PFSK-1 (cell line): ENCODE measurements at regions not wholly inside any gene's neighbourhood (a gene's known extent, or its start where the extent isn't known, plus 50 kb on each side); places are given as distances from the start of the nearest gene placed in this dataset.

Experiments
- FOXP2 ChIP-seq: optimal IDR thresholded peaks from 2 replicates; pipeline ENCODE3; 2011; ENCODE audit warnings: borderline replicate concordance, control low read depth, inconsistent platforms; ENCODE audit not compliant: insufficient read depth; ENCODE audit errors: extremely low read length, extremely low read depth
- POLR2AphosphoS5 ChIP-seq: IDR thresholded peaks from 2 replicates; pipeline ENCODE4 v1.6.1; 2012; ENCODE audit warnings: low read depth, mild to moderate bottlenecking, control low read depth, low read length, moderate library complexity
- SIN3A ChIP-seq: IDR thresholded peaks from 2 replicates; pipeline ENCODE4 v1.6.1; 2012; ENCODE audit warnings: mild to moderate bottlenecking, low read length, moderate library complexity, borderline replicate concordance; ENCODE audit not compliant: insufficient read depth
- TAF1 ChIP-seq: IDR thresholded peaks from 2 replicates; pipeline ENCODE4 v1.6.1; 2012; ENCODE audit warnings: low read length, control low read depth, borderline replicate concordance; ENCODE audit not compliant: insufficient read depth
- TF ChIP-seq, protein P1 (sequence below), 2 experiments: IDR thresholded peaks; 2 replicates each; pipeline versions ENCODE4 v1.6.1 to v1.8.0; 2011 to 2012; ENCODE audit warnings: low read depth in 2 of 2, low read length in 2 of 2, control low read depth in 1 of 2, inconsistent platforms in 1 of 2, mild to moderate bottlenecking in 1 of 2, moderate library complexity in 1 of 2; ENCODE audit not compliant: insufficient read depth in 1 of 2

DNA sequence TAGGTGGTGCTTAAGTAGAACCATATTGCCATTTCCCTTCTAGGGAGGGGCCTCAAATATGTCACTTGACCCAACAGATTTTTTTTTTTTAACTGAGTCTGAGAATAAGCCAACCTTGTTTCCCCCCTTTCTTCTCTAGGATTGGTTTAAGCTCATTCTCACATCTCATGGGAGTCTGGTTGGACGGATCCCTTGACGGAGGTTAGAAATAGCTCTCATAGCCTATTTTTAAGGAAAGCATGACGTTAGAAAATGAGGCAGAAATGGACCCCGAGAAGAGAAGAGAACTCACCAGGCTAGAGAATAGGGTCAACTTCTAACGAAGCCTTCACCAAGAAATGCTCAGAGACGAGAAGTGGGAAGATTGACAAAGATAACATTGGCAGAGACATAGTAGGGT, 95.1 kb upstream of the ZFHX3 start:
- TF ChIP-seq POLR2AphosphoS5 (no peak), FOXP2 (no peak), SIN3A (no peak), TAF1 (no peak)
- TF ChIP-seq, protein P1, sequence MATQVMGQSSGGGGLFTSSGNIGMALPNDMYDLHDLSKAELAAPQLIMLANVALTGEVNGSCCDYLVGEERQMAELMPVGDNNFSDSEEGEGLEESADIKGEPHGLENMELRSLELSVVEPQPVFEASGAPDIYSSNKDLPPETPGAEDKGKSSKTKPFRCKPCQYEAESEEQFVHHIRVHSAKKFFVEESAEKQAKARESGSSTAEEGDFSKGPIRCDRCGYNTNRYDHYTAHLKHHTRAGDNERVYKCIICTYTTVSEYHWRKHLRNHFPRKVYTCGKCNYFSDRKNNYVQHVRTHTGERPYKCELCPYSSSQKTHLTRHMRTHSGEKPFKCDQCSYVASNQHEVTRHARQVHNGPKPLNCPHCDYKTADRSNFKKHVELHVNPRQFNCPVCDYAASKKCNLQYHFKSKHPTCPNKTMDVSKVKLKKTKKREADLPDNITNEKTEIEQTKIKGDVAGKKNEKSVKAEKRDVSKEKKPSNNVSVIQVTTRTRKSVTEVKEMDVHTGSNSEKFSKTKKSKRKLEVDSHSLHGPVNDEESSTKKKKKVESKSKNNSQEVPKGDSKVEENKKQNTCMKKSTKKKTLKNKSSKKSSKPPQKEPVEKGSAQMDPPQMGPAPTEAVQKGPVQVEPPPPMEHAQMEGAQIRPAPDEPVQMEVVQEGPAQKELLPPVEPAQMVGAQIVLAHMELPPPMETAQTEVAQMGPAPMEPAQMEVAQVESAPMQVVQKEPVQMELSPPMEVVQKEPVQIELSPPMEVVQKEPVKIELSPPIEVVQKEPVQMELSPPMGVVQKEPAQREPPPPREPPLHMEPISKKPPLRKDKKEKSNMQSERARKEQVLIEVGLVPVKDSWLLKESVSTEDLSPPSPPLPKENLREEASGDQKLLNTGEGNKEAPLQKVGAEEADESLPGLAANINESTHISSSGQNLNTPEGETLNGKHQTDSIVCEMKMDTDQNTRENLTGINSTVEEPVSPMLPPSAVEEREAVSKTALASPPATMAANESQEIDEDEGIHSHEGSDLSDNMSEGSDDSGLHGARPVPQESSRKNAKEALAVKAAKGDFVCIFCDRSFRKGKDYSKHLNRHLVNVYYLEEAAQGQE (IDR thresholded peaks at IDR 0.05; ENCODE audit: insufficient read depth in 1 of 2, low read depth in 2 of 2, low read length in 2 of 2) = no peak

DNA sequence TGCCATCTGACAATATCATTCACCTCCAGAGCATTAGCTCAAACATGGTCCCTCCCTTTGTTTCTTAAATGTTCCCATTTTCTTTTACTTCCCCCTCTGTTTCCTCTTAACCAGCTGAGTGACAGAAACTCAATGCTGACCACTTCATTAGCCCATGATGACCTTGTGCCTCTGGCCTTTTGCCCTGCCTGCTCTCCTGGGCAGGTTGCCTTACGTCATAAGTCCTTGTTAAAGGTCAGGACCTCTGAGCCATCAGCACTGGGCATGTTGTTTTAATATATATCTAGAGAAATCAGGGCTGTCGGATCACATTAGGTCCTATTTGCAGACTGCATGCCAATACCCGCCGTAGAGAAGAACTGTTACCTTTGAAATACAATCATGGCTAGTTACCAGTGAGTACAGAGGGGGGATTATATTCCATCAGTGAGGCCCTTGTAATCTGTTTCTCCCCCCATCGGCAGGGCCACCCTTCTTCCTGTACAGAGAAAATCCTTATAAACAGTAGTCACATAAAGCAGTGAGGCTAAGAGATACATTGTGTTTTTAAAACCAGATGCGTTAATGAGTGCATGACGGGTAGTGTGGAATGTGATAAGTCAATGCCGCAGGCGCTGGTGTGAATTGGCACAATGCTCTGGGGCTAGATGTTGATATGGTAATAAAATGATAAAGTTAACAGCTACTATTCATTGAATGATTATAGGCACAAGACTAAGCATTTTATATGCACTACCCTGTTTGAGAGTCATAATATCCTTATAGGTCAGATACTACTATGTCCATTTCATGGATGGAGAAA, 94.3 kb upstream of the ZFHX3 start:
- no peak for TF ChIP-seq TAF1
- TF ChIP-seq, protein P1 (IDR thresholded peaks at IDR 0.05; ENCODE audit: insufficient read depth in 1 of 2, low read depth in 2 of 2, low read length in 2 of 2) = no peak
- no peak for TF ChIP-seq SIN3A
- TF ChIP-seq FOXP2 = no peak
- TF ChIP-seq POLR2AphosphoS5 = no peak

DNA sequence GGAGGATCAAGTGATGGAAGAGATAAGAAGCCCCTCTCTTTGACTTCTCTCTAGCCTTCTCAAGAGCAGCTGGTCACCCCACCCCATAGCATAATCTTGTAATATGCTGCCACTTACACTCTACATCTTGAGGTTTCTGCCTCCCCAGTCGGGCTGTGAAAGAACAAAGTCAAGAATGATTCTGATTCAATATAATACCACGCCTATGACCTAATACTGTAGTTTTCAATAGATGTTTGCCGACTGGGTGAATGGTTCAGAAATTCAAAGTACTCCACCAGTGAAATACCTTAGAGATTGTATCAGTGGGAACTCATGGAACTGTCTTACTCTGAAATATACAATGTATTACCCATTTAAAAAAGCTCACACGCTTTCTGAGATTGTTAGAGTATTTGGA, 93.0 kb upstream of the ZFHX3 start:
- TF ChIP-seq SIN3A (no peak), FOXP2 (no peak), TAF1 (no peak), POLR2AphosphoS5 (no peak)
- TF ChIP-seq, protein P1 (IDR thresholded peaks at IDR 0.05; ENCODE audit: insufficient read depth in 1 of 2, low read depth in 2 of 2, low read length in 2 of 2) = no peak

DNA sequence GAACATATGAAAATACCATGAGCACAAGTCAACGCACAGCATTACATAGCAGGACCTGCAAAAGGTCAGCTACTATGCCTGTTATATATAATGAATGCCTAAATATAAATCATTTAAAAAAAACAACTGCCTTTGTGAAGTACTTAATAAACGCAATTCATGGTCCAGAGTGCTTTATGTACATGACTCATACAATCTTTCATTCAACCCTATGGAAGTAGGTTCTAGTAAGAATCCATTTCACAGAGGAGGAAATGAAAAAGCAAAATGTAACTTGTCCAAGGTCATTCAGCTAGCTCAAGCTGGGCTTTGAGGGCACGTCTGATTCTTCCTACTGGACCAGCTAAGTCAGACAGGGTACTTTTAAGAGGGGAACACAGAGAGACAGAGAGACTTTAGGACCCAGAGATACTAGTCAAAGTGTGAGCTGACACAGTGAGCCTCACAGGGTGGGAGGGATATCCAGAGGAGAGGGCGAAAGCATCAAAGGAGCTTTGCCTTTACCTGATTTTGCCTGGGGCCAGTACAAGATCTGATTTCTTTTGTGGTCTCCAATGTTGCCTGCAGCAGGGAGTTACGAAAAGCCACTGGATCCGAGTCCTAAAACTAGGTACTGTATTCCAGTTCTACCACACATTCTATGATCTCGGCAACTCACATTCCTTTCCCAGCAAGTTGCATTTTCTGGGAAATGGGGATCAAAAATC, 83.4 kb upstream of the ZFHX3 start:
- no peak for TF ChIP-seq SIN3A
- no peak for TF ChIP-seq TAF1
- TF ChIP-seq POLR2AphosphoS5 = no peak
- no peak for TF ChIP-seq FOXP2
- TF ChIP-seq, protein P1 (IDR thresholded peaks at IDR 0.05; ENCODE audit: insufficient read depth in 1 of 2, low read depth in 2 of 2, low read length in 2 of 2) = no peak
